Hepatocyte (in vitro differentiated cells): ENCODE measurements at regions not wholly inside any gene's neighbourhood (a gene's known extent, or its start where the extent isn't known, plus 50 kb on each side); places are given as distances from the start of the nearest gene placed in this dataset.

Experiments used
- CTCF ChIP-seq: fragments of 200-600 bp; sonication (generic); IDR thresholded peaks from 2 replicates; pipeline ENCODE4 v1.5.1; 2016; ENCODE audit warnings: antibody characterized with exemption, mild to moderate bottlenecking; ENCODE audit not compliant: poor library complexity
- EZH2 ChIP-seq: fragments of 200-600 bp; sonication (generic); IDR thresholded peaks from 2 replicates; pipeline ENCODE4 v1.6.1; 2016; ENCODE audit warnings: antibody characterized with exemption, mild to moderate bottlenecking, borderline replicate concordance
- EZH2phosphoT487 ChIP-seq: fragments of 200-600 bp; sonication (generic); IDR thresholded peaks from one replicate; pipeline ENCODE4 v1.6.1; 2018; ENCODE audit warnings: antibody characterized with exemption, mild to moderate bottlenecking, low read depth, moderate library complexity; ENCODE audit not compliant: unreplicated experiment, severe bottlenecking

- TF ChIP-seq CTCF (no peak), EZH2 (no peak), EZH2phosphoT487 (no peak)
These were observed 317.2 kb upstream of the ACO1 start for GRCh38 chr9:32067261-32067660.
